ENCODE measurements at regions not wholly inside any gene's neighbourhood (a gene's known extent, or its start where the extent isn't known, plus 50 kb on each side); places are given as distances from the start of the nearest gene placed in this dataset.

DNA sequence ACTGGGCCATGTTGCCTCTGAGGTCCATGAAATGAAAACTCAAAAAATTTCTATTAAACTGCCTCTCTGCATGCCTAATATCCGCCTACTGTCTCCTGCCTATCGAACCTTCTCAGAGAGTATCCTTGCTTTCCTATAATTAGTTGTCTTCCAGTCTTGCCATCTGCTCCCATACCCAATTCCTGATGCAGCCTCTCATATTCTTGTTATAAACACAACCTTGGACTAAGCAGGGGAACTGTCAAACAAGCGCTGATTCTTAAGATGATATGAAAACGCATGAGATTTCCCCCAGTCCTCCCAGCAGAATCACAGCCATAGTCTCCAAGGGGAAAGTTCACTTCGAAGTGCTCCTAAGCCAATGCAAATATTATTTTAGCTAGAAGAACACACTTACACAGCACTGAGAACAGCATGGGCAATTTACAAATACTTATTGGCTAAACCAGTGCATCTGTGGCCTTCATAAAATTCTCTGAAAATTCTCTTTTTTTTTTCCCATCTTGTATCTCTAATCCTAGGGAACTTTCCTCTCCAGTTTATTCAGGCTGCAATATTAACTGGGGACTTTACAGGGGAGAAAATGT, 471.6 kb downstream of the MBD2 start:
- CTCF ChIA-PET (ENCODE audit: unreplicated experiment), result no interaction called here
- no peak for DNase-seq (ENCODE audit: low spot score)
- Histone ChIP-seq H2AFZ (ENCODE audit: low read length) (no peak overlapping the region), H3K9me2 (ENCODE audit: insufficient read depth, low read length) (no peaks in the 10 kb centered on the region), H4K20me1 (ENCODE audit: insufficient read depth, low read length) (no peaks in the 10 kb centered on the region), H3K79me2 (ENCODE audit: insufficient read depth, low read depth, low read length) (no peaks in the 10 kb centered on the region), H3K4me1 (ENCODE audit: insufficient read depth, low read length, poor library complexity, severe bottlenecking) (no peaks in the 10 kb centered on the region), H3K4me3 (ENCODE audit: low read depth, low read length, poor library complexity, severe bottlenecking) (no peak overlapping the region), H3K36me3 (ENCODE audit: insufficient read depth, low read length) (no peaks in the 10 kb centered on the region), H3K9me3 (ENCODE audit: low read length) (no peaks in the 10 kb centered on the region), H3K4me2 (ENCODE audit: low read length) (no peak overlapping the region), H3K27ac (ENCODE audit: low read depth, low read length, poor library complexity, severe bottlenecking) (no peak overlapping the region)
- no TSS peak for BruUV-seq (replicated peaks)
- POLR2A ChIA-PET, result no interaction called here
- intact Hi-C loops (cut with micrococcal nuclease; ENCODE audit: unreplicated experiment), result no loop called here
- TF ChIP-seq EZH2phosphoT487 (IDR thresholded peaks at IDR 0.05; ENCODE audit: borderline replicate concordance, low read depth, low read length), result no peak
- TF ChIP-seq, protein P1, sequence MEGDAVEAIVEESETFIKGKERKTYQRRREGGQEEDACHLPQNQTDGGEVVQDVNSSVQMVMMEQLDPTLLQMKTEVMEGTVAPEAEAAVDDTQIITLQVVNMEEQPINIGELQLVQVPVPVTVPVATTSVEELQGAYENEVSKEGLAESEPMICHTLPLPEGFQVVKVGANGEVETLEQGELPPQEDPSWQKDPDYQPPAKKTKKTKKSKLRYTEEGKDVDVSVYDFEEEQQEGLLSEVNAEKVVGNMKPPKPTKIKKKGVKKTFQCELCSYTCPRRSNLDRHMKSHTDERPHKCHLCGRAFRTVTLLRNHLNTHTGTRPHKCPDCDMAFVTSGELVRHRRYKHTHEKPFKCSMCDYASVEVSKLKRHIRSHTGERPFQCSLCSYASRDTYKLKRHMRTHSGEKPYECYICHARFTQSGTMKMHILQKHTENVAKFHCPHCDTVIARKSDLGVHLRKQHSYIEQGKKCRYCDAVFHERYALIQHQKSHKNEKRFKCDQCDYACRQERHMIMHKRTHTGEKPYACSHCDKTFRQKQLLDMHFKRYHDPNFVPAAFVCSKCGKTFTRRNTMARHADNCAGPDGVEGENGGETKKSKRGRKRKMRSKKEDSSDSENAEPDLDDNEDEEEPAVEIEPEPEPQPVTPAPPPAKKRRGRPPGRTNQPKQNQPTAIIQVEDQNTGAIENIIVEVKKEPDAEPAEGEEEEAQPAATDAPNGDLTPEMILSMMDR (conservative IDR thresholded peaks at IDR 0.05; ENCODE audit: low read length), result no peak

DNA sequence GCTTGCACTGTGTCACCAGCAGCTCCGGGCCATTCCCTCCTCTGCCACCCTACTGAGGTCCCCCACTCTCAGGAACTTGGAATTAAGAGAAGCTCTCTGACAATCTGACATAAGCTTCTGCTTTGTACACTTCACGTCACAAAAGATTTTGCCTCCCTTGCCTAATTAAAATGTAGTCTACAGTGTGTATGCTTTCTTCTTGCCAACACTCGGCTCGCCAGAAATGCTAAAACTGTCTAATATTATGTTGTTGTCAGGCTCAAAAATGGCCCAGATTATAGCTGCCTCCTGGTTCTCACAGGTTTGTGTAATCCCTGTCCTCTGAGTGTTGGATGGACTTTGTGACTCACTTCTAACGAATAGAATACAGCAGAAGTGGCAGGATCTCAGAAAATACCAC, 474.7 kb downstream of the MBD2 start:
- Histone ChIP-seq H3K79me2 (ENCODE audit: insufficient read depth, low read depth, low read length) (no peaks in the 10 kb centered on the region), H3K4me2 (ENCODE audit: low read length) (no peak overlapping the region), H2AFZ (ENCODE audit: low read length) (no peak overlapping the region), H3K36me3 (ENCODE audit: insufficient read depth, low read length) (no peaks in the 10 kb centered on the region), H3K4me3 (ENCODE audit: low read depth, low read length, poor library complexity, severe bottlenecking) (no peak overlapping the region), H3K9me3 (ENCODE audit: low read length) (no peaks in the 10 kb centered on the region), H3K27ac (ENCODE audit: low read depth, low read length, poor library complexity, severe bottlenecking) (no peak overlapping the region), H3K9me2 (ENCODE audit: insufficient read depth, low read length) (no peaks in the 10 kb centered on the region), H4K20me1 (ENCODE audit: insufficient read depth, low read length) (no peaks in the 10 kb centered on the region), H3K4me1 (ENCODE audit: insufficient read depth, low read length, poor library complexity, severe bottlenecking) (no peaks in the 10 kb centered on the region)
- BruUV-seq (replicated peaks), result no TSS peak
- no peak for DNase-seq (ENCODE audit: low spot score)
- intact Hi-C loops (cut with micrococcal nuclease; ENCODE audit: unreplicated experiment), result no loop called here
- POLR2A ChIA-PET, result no interaction called here
- CTCF ChIA-PET (ENCODE audit: unreplicated experiment), result no interaction called here
- no peak for TF ChIP-seq EZH2phosphoT487 (IDR thresholded peaks at IDR 0.05; ENCODE audit: borderline replicate concordance, low read depth, low read length)

DNA sequence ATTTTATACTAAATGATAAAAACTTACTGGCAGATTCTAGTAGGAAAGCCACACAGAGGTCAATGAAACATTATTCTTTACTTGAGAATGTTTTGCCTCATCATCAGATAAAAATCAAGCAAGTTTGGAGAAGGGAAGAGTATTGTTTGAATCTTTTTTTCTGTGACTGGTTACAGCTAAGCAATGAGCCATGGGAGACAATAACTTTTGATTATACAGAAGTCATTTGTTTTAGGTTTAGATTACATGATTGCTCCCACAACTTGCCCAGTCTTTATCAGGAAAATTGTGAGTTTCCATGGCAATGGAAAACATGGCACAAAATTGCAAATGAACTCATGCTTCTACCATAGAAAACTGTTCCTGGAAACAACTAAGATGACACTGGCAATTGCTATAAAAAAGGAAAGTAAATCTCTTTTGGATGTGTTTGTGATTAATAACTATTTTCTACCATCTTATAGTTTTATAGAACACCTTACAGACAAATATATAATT, 476.8 kb downstream of the MBD2 start:
- no peaks in the 10 kb centered on the region for H3K9me2 ChIP-seq (ENCODE audit: insufficient read depth, low read length)
- H3K4me2 ChIP-seq (ENCODE audit: low read length), result no peak overlapping the region
- no peak for TF ChIP-seq EZH2phosphoT487 (IDR thresholded peaks at IDR 0.05; ENCODE audit: borderline replicate concordance, low read depth, low read length)
- TF ChIP-seq, protein P1 (conservative IDR thresholded peaks at IDR 0.05; ENCODE audit: low read length), result no peak
- no peak overlapping the region for H2AFZ ChIP-seq (ENCODE audit: low read length)
- H3K36me3 ChIP-seq (ENCODE audit: insufficient read depth, low read length), result no peaks in the 10 kb centered on the region
- ChIA-PET POLR2A (no interaction called here), CTCF (ENCODE audit: unreplicated experiment) (no interaction called here)
- no peaks in the 10 kb centered on the region for H4K20me1 ChIP-seq (ENCODE audit: insufficient read depth, low read length)
- H3K4me1 ChIP-seq (ENCODE audit: insufficient read depth, low read length, poor library complexity, severe bottlenecking), result no peaks in the 10 kb centered on the region
- BruUV-seq (replicated peaks), result no TSS peak
- H3K9me3 ChIP-seq (ENCODE audit: low read length), result no peaks in the 10 kb centered on the region
- intact Hi-C loops (cut with micrococcal nuclease; ENCODE audit: unreplicated experiment), result no loop called here
- no peak for DNase-seq (ENCODE audit: low spot score)
- H3K79me2 ChIP-seq (ENCODE audit: insufficient read depth, low read depth, low read length), result no peaks in the 10 kb centered on the region
- H3K27ac ChIP-seq (ENCODE audit: low read depth, low read length, poor library complexity, severe bottlenecking), result no peak overlapping the region
- no peak overlapping the region for H3K4me3 ChIP-seq (ENCODE audit: low read depth, low read length, poor library complexity, severe bottlenecking)
